HT-29 (cell line): ENCODE measurements at regions not wholly inside any gene's neighbourhood (a gene's known extent, or its start where the extent isn't known, plus 50 kb on each side); places are given as distances from the start of the nearest gene placed in this dataset.

Experiments
- DNase-seq: peaks from one replicate; pipeline ENCODE4 v3.0.0-alpha.2; 2015; ENCODE audit warnings: low spot score

DNA sequence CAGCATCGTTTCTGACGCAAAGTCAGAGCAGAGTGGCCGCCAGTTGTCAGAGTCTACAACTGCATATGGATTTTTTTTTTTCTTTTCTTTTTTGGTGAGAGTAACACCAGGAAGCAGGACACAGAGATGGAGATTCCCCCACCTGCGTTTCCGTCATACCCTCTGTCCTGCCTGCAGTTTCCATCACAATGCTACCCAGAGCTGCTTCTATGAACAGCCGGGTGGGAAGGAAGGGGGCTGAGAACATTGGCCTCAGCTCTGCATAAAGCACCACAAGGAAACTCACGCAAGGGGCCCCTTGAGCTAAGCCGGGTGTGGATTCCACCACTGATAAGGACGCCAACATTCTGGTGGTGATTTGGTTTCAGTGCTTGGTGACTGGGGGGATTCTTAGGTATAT is 183.5 kb upstream of the AFDN start:
- DNase-seq: no peak

DNA sequence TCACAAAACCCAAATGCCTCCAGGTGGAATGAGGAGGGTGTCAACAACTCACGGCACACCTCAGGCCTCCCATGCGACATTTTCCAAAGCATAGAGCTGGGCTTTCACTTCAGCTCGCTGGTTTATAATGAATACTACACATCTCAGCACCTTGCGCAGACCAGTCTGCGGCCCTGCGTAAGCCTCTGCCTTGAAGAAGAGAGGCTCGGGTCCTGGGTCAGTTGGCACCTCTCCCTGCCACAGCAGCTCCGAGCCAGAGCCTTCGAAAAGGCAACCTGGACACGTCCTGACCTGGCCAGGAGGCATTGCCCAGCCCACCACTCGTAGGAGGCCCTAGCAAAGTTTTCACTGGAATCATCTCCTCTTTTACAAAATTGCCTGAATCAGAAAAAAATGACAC is 183.0 kb upstream of the AFDN start:
- no peak for DNase-seq

DNA sequence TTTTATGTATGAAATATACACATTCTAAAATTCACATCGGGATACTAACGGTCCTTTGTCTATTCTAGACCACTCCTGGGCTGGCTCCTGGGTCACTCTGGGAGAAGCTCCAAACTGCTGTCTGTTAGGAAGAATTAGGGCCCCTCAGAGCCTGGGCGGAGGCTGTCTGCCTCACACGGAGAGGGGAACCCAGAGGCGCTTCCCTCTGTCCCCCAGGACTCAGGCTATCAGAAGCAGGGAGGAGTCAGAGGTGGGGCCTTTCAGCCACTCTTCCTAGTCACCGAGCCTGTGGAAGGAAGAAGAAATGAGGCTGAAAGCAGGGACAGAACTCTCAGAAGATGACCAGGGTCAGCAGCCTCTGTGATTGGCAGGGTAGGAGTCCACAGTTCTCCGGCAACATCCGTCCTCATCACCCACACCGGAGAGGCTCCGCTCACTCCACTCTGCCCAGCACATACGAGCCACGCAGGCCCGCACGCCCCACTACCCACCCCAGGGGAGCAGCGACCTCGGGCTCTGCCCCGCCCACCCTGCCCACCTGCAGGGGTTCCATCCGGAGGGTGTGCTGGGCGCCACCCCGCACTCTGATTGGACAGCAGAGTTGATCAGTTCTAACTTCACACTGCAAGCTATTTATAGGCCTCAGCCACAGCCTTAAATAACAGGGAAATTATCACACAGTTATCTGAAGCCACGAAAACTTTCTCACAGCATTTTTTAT is 182.1 kb upstream of the AFDN start:
- no peak for DNase-seq

DNA sequence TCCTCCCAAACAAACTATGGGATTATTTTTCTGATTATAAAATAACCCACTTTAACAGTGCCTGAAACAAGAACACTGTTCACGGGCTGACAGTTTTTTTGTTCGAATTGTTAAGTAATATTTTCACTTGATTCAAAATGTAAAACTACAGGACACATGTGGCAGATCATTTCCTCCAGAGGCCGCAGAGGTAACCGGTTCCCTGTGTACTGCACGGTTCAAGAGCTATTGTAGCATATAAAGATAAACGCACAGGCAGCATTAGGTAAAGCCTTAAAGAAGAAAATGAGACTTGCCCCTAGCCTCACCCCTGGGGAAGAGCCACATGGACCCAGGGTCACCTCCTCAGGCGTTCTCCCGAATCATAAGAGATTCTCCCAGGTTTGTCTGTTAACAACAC is 181.3 kb upstream of the AFDN start:
- DNase-seq: no peak

DNA sequence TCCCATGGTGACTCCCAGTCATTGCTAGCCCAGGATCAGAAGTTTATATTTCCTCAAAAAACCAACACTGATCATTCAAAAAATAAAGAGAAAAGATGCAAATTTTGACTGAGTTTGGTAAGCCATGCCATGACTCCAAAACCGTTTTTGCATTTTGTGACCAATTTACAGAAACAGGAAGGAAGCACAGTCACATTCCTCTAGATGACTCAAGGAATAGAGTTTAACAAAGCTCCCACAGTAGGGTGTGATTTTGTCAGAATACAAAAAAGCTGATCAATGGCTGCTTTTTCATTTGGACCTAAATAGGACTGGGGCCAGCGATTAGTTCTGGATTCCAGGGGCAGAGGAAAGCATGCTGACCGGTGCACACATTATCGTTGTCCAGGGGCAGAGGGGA is 179.4 kb upstream of the AFDN start:
- no peak for DNase-seq

DNA sequence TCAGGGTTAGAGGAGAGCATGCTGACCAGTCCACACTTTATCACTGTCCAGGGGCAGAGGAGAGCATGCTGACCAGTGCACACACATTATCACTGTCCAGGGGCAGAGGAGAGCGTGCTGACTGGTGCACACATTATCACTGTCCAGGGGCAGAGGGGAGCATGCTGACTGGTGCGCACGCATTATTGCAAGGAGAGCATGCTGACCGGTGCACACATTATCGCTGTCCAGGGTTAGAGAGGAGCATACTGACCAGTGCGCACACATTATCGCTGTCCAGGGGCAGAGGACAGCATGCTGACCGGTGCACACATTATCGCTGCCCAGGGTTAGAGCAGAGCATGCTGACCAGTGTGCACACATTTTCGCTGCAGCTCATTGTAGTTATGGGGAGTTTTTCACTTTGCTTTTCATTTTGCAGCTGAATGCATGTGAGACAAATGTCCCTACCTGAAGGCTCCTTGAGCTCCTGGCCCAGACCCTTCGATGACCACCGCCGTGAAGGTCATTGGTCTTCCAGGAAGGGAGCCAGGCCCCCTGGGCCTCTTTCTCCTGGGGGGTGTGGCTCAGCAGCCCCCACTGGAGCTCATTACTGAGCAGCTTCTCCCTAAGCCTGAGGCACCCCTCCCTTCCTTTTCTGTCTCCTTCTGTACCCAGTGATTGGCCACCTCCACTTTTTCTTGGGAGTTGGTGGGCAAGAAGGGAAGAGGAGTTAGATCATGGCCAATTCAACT is 178.8 kb upstream of the AFDN start:
- DNase-seq: no peak

DNA sequence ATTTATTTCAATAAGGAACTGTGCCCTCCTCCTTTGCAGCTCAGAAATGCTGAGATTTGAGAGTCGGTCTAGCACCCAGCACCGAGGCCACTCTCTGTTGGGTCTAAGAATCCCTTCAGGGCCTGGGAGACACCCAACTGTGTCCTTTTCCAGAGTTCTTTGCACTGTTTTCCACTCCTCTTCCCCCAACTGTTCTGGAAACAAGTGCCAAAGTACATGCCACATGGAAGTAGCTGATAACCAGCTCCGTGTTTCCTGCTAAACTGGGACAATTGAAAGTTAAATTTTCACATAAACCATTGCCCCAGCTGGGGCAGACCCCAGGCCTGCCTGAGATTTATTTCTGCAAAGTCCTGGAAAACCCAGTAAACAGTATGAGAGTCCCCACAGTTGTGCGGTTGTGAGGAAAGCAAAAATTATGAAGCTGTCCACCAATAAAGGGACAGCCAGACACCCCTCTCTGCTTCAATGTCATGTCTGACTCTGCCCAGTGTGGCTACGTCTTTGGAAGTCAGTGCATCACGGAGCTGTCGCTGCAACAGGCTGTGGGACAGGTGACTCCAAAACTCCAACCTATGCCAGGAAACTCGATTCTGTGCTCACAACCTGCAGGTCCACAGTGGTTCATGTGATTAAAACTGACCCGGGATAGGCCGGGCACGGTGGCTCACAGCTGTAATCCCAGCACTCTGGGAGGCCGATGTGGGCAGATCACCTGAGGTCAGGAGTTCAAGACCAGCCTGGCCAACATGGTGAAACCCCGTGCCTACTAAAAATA is 178.0 kb upstream of the AFDN start:
- no peak for DNase-seq

DNA sequence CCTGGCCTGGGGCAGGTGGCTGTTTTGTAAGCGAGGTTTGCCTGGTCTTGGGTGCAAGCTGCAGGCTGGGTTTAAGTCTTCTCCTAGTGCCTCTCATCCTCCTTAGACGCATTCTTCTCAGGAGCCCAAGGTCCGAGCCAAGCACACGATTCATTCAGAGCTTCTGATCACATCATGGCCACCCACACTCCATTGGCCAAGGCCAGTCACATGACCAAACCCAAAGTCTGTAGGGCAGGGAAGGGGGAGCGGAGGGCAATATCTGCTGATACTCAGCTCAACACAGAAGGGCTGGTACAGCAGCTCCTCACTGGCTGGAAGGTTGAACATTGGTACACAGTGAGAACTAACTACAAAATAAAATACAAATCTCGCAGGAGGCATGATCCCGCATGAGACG is 177.2 kb upstream of the AFDN start:
- DNase-seq: no peak

DNA sequence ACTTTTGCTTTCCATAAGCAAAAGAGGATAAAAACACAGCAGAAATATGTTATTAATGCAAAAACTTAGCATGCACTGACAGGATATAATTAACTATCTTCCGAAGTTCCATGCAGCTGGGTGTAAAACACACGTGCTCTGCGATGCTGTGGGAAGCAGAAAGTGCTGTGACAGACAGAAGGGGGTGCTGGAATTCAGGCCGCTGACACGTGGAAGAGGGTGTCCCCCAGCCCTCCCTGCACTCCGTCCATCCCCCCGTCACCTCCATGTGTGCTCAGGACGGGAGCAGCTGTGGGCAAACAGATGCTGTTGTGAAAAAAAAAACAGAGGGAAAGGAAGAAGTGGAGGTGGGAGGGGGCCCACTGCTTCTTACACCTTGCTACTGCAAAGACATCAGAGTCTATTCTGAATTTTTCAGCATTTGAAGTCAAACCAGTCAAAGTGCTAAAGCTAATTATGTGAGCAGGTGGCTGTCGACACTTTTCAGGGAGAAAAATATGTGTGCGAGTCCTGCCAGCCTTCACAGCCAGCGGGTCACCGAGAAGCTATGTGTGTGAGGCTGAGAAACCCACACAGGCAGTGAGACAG is 175.9 kb upstream of the AFDN start:
- DNase-seq: no peak

DNA sequence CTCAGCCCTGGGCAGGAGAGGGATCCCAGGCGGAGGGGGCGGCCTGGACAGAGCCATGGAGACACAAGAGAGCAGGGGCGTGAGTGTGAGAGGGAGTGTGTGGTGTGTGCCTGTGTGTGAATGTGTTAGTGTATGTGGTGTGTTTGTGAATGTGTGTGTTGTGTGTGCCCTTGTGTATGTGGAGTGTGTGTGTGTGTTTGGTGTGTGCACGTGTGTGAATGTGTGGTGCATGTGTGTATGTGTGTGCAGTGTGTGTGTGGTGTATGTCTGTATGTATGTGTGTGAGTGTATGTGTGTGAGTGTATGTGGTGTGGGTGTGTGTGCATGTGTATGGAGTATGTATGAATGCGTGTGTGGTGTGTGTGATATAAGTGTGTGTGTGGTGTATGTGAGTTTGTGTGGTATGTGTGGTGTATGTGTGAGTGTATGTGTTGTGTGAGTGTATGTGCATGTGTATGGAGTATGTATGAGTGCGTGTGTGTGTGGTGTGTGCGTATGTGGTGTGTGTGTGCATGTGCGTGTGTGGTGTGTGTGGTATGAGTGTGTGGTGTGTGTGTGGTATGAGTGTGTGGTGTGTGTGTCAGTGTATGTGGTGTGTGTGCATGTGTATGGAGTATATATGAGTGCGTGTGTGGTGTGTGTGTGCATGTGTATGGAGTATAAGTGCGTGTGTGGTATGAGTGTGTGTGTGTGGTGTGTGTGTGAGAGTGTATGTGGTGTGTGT is 175.2 kb upstream of the AFDN start:
- DNase-seq: no peak

DNA sequence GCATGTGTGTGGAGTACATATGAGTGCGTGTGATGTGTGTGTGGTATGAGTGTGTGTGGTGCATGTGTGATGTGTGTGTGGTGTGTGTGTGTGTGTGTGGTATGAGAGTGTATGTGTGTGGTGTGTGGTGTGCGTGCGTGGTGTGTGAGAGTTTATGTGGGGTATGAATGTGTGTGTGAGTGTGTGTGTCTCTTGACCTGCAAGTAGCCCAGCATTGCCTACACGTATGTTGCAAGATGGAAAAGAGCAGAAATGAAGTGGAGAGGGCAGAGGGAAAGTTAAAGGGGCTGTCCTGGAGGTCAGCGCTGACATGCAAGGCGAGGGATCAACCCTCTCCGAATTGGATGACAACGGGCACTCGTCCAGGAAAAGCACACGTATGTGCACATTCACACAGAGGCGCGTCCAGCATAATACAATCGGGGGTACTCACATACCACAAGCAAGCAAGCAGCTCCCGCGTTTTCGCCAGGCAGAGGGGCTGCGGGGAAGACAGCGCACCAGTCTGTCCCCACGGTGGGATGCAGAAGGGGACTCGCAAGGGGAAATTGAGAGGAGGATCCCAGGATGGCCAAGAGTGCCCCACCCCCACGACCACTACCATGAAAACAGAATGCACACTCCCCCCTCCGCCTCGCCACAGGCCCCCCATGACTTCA is 174.5 kb upstream of the AFDN start:
- no peak for DNase-seq

DNA sequence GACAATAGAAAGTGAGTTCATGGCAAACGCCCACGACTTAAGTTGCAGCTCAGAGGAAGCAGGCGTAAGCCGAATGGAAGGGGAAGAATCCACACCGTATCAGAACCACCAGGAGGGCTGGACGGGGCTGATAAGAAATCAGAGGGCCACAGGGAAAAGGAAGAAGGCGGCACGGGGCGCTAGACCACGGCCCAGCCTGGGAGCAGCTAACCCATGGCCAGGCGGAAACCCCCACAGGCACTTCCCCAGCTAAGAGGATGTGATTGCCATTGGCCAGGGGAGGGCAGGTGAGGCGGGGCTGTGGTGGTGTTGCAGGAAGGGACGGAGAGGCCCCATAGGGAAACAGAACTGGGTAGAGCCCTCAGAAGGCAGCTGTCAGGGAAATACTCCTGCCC is 174.0 kb upstream of the AFDN start:
- no peak for DNase-seq

DNA sequence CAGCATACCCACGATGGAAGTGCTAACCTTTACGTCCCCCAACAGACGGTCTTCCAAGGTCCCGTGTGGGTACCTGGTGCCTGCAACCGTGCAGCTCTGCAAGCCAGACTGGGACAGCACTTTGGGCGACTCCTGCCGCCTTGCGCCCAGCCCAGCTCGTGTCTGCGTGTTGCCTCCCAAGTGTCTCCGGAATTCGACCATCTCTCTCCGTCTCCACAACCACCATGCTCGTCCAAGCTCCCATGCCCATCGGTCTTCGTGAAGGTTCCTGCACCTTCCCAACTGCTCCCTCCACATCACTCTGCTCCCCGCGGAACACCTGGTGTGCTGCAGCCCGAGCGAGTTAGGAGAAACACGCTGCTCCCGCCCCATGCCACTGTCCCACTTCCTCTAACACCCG is 173.2 kb upstream of the AFDN start:
- DNase-seq: no peak

DNA sequence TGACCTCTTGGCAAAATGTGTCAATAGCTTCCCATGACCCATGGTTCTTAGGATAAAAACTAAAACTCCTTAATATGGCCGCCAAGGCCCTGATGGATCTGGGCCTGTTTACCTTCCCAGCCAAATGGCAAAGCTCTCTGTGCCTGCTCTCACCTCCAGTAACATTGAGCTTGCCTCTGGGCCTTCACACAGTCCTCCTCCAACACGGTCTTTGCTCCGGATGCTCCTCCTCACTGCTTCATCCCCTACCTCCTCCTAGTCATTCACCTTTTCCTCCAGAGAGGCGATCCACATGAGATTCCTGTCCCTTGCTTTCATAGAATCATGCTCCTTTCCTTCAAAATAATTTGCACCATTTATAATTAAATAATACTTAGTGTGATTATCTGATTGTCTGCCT is 172.3 kb upstream of the AFDN start:
- no peak for DNase-seq

DNA sequence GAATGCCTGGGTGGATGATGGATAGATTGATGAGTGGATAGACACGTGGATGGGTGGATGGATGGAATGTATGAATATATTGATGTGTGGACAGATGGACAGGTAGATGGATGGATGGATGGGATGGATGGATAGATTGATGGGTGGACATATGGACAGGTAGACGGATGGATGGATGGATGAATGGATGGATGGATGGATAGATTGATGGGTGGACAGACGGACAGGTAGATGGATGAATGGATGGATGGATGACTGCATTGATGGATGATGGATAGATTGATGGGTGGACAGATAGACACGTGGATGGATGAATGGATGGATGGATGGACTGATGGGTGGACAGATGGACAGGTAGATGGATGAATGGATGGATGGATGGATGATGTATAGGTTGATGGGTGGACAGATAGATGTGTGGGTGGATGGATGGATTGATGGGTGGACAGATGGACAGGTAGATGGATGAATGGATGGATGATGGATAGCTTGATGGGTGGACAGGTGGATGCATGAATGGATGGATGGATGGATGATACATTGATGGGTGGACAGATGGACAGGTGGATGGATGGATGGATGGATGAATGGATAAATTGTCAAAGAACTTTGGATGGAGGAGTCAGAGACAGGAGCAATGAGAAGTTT is 171.4 kb upstream of the AFDN start:
- DNase-seq: no peak

DNA sequence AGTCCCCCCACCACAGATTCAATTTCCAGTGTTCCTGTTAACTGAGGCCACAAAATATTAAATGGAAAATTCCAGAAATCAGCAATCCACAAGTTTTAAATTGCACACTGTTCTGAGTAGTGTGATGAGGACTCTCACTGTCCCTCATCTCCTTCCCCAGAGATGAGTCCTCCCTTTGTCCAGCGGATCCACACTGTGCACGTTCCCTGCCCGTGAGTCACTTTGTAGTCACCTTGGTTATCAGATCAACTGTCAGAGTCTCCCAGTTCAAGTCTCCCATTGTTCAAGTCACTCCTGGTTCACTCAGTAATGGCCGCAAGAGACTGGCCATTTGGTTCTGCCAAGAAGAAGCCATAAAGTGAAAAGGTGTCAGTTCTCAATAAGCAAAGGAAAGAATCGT is 168.6 kb upstream of the AFDN start:
- no peak for DNase-seq

DNA sequence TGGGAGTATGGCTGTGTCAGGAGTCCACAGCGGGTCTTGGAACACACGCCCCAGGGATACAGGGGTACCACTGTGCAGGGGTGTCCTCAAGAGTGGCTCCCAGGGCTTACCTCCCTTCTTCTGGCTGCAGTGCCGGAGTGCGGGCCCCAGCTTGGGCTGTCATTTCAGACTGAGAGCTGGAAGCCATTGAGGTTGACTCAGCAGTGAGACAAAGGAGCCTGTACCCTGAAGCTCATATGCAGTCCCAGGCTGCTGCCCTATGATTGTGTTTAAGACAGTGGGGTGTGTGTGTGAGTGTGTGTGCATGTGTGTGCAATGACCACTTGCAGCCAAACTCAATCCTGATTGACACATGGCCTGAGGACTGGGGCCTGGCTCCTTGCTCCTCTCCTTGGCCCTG is 167.7 kb upstream of the AFDN start:
- no peak for DNase-seq

DNA sequence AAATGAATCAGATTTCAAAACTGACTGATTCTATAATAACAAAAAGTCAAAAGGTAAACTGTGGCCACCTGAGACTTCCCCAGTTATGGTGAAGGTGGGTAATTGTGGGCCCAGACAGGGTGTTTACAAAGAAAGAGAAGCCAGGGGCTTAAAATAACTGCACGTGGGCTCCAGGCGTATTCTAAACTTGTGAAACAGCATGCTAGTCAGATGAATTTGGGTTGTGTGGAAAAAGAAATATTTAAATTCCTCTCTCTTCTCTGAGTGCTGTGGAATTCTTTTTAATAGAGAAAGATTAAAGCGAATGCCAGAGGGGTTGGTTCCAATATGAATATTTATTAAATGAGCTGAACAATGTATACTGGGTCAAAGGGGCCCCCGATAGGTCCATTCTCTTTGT is 166.3 kb upstream of the AFDN start:
- DNase-seq: no peak

DNA sequence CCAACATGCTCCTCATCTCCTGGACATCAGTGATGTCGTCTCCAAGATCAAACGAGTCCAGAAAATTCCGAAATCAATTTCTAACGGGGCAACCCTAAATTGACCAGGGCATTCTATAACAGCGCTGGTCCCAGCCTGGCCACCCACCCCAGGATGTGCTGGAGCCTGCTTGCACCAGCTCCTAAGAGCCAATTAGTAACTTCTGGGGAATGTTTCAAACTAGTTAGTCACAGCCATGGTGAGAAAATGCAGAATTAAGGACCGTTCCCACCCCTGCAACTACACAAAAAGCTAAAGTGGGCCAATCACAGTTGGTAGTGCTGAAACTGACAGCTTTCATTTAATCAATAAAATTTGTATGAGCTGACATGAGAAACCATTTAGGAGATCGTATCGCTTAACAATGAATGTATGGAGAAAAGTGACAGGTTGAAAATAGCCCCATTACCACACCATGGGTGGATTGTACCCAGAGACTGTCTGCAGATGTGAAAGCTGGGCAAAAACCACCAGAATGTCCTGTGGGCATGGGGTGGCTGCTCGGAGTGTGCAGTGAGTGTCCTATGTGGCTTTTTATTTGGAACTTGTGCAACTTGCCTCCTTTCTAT is 165.7 kb upstream of the AFDN start:
- no peak for DNase-seq

DNA sequence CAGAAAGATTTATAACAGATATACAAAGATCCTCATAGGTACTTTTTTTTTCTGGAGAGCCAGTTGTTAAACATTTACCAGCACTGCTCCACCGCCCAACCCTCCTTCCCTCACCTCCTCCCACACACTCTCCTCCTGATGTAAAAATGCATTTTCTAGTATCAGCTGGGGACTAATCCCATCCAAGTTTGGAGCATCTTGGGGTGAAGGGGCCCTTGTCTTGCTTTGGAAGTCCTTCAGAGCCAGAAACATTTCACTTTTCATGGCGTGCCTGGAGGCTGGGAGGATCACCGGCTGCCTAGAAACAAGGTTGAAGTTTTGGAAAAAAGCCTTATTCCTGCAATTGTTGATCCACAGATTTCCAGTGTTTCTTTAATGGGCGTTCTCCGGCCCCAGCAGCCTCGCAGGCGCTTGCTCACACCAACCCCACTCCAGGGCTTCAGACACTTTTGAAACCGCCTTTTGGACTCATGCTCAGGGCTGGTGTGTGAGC is 165.1 kb upstream of the AFDN start:
- peak; percentile 26 for DNase-seq
